Glomerular endothelial cell (primary cell): ENCODE measurements at regions not wholly inside any gene's neighbourhood (a gene's known extent, or its start where the extent isn't known, plus 50 kb on each side); places are given as distances from the start of the nearest gene placed in this dataset.
"Not testable (repeated sequence)": the region's sequence is repeated elsewhere in the genome, so short reads cannot be mapped to it uniquely, and the experiment has no call there.

ENCODE experiments used
- DNase-seq: peaks from one replicate; pipeline ENCODE4 v3.0.0-alpha.2; 2011; ENCODE audit warnings: low read depth, low spot score; ENCODE audit errors: extremely low read depth

DNA sequence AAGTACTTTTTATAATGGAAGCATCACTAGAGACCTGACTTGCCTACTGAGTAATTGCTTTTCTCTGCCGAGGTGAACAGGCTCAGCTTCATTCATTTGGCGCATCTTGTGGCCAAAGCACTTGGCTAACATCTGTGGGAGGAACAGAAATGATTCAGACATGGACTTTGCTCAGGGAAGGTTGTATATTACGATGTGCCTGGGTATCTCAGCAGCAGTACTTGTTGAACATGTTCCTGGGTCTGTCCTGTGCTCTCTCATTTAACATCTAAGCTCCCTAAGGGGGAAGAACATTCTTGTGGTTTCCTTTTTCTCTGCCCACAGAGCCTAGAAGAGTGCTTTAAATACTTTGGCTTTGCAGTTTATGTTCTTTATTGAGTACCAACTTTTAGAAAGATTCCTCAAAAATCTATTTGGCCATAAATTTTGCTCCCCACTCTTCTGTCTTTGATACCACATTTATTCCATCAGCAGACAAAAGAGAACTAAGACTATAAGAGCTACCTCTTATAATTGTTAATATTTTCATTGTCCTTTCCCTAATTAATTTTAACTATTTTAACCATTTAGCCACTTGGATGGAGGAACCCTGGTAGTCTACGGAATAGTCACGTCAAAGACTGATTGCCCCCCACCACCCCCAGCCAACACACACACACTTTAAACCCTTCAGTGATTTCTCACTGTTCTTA is 101.2 kb upstream of the EGLN3 start:
- DNase-seq = no peak

DNA sequence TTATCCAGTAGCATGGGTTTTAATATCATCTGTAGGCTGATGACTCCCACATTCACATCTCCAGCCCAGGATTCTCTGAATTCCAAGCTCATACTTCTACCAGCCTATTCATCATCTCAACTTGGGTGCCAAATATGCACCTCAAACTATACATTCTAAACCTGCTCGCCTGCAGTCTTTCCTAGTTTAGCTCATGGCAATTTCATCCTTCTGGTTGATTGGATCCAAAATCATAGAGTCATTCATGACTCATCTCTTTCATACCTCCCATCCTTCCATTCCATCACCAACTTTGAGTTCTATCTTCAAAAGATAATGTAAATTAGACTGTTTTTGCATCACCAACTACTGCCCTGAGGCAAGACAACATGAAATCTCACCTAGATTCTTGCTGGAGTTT is 99.7 kb upstream of the EGLN3 start:
- no peak for DNase-seq

DNA sequence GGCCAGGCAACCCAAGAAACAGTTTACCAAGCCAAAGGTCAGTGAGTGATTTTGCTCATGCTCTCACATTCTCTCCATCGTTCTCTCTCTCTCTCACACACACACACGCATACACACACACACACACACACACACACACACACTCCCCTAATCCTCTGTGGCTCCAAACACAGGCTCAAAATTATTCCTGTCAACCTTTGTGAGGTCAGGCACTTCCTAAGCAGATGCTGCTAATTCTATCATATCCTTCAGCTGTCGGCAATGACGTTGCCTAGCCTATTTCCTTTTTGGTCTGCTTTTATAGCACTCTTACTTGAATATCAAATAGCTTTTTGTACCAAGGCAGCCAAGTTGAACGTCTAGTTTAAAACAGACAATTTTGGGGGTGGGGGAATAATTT is 98.9 kb upstream of the EGLN3 start:
- no peak for DNase-seq

DNA sequence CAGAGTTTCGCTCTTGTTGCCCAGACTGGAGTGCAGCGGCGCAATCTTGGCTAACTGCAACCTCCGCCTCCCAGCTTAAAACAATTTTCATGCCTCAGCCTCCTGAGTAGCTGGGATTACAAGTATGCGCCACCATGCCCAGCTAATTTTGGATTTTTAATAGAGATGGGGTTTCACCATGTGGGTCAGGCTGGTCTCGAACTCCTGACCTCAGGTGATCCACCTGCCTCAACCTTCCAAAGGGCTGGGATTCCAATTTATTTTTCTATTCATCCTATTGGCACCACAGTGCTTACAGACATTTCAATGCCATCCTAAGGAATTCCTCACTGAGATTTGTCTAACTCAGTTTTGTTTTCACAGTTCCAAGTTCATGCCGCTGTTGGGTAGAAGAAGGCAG is 98.3 kb upstream of the EGLN3 start:
- DNase-seq = not testable (repeated sequence)

DNA sequence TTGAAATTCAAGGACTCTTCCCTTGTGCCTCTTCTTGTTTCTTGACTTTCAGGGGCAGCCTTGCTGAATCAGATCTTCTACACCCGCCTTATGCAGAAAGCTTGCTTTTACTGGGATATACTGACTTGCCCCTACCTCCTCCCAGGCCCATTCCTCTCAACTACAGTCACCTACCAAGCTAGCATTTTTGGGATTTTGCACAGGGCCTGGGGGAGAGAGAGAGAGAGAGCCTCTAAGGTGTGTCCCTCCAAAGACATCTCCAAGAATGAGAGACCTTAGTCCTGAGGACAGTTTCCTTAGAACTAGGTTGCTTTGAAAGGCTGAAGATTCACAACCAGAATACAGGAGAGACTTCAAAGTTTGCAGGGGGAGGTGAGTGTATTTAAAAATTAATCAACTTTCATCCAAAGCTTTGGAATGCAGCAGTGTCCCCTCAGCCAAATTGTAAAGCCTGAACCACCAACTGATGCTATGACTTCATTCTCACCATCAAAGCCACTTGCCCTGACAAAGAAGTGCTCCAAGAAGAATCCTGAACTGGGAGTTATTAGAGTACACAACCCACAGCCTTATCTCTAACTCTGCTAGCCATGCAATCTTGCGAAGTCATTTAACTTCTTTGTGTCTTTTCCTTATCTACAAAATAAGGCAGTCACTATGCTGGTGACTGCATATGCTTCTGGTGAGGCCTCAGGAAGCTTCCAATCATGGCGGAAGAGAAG is 96.1 kb upstream of the EGLN3 start:
- DNase-seq = no peak

DNA sequence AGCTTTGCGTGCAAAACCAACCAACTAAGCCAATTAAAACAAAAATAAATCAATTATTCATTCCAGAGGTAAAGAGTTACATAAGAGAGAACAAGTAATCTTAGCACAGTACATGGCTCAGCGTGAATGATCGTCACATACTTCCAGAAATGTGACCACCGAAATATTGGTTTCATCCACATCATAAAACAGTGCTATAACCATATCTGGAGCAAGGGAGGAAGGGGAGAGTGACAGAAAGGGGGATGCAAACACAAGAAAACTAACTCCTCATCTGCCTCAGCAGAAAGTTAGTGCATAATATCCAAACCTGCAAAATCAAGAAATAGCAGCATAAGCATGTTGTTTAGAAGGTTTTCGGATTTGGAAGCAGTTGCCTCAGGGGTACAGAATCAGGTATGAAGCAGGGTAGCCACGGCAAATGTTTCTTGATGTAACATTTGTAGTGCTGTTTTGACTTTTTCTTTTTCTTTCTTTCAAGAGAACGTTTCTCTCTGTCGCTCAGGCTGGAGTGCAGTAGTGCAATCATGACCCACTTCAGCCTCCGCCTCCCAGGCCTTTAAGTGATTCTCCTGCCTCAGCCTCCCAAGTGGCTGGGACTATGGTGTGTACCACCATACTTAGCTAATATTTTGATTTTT is 93.9 kb upstream of the EGLN3 start:
- DNase-seq = no peak

DNA sequence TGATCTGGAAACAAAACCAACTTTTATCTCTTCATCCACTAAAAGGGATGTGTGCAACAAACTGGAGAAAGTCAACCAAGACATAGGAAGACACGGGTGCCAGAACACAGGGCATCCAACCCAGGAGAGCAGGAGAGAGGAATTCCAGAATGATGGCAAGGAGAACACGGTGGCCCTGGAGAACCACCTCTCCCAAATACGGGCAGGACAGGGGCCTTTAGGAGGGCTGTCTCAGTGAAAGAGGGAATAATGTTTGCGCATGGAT is 93.4 kb upstream of the EGLN3 start:
- DNase-seq = no peak

DNA sequence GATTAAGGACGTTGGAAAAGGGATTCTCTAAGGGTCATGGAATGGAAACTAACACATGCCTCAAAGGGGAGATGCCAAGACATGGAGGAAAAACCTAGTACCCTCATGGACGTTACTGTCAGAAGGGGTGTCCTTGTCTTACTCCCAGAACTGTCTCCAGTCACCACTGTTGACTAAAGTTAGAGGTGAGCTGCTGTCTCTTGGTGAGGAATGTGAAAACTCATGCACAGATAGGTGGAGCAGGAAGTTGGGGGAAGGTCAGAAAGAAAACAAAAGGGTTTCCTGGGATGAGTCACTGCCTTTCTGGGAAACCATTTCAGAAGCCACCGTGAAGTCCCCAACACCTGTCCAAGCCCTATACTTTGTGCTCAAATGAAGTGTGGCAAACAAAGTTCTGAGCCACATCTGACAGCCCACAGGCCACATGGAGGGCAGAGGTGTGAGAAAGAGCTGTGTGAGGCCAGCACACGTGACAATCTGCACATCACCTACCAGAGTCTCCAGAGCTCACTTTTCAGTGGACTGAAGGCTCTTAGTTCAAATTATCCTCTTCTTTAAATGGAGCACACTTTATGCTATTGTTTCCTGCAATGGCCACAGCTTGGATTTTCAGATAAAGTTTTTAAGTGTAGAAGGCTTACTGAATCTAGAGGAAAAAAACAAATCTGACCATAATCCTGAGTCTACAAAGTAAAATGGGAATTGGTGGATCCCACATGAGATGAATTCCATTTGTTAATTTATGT is 92.9 kb upstream of the EGLN3 start:
- no peak for DNase-seq

DNA sequence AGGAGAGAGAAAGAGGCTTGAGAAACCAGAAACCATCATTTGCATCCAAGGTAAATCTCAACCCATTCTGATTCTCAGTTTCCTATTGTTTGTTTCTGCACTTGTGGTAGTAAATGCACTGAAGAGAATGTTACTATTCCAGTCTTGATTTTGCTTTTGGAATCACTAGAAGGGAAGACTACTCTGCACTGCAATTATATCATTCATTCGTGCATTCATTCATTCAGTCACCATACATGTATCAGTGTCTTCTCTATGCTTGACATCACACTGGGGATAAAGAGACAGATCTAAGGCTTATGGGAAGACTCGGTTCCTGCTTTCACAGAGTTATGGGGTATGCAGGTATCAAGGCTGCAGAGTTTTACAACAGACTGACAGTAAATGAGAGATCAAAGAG is 90.3 kb upstream of the EGLN3 start:
- DNase-seq = no peak

DNA sequence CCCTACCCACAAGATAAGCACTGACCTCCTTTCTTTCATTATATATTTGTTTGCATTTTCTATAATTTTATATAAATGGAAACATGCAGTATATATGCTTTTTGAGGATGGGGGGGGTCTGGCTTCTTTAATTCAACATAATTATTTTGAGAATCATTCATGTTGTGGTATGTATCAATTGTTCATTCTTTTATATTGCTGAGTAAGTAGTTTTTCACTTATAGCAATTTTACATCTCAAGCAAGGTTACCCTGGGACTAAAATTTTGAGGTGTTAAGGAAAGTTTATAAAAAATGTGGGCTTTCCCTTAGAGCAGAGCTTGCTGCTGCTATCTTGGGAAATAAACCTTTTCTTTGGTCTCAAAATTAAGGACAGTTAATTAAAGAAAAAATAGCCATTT is 89.9 kb upstream of the EGLN3 start:
- DNase-seq = no peak

DNA sequence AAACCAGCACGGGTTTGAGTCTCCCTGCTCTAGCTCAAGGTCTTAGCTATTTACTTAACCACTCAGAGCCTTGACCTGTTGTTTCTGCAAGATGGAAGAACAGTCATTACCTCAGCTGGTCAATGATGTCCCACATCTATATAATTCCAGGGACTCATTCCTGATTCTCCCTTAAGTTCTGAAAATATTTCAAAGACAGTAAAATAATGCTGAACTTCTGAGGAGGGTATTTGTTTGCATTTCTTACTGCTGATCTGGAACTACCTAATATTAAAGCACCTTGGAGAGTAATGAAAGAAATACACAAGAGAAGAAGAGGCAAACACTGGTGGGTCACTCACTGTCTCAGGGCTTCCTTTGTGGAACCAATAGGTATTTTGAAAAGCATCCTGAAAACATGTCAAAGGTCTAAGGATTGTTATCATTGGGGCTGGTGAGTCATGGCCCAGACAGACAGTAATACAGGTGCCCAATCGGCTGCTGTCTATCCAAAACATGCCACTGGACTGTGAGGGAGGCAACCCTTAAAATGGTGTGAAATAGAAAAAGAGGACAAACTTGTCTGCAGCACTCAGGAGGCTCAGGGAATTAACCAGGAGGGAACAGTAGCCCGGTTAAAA is 88.7 kb upstream of the EGLN3 start:
- DNase-seq = no peak

DNA sequence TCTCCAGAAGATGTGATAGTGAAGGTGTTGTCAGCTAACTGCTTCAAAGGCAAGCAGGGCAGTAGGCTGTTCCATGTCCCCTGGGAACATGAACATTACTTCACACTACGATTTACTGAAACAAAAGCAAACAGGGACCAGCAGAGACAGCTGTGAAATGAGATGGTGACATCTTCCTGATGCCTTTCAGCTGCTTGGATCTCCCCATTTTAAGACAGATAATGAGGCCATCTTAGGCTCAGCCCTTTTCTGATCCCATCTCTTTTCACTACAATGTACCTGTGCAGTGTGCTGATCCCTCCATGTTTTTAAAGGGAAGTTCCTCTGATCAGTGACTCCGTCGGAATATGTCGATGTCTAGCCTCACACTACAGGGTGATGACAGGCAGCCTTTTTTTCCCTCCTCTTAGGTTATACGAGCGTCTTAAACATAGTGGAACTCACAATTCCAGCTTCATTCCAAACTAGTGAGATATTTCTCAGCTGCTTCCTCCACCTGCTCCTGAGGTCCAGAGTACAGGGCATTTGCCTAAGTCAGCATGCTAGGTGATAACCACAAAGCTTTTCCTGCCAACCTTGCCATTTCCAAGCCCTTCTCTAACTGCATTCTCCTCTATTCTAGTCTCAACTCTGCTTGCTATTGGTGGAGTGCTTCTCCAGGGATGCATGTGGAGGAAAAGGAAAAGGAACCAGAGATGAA is 87.6 kb upstream of the EGLN3 start:
- DNase-seq = no peak

DNA sequence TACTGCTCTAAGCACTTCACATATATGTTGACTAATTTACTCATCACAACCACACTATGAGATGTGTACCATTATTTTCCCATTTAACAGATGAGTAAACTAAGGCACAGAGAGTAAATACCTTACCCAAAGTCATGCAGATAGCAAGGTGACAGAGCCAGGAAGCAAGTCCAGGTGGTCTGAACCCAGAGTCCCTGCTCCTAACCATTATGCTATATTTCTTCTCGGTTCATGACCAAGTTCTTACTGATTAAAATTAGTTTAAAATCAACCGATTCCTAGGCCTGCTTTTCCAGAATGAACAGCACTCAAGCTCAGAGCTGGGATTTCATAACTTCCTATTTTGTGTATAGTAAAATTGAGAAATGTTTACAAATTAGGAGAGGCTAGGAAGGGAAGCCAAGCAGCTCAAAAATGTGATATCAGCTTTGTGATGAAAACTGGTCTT is 85.5 kb upstream of the EGLN3 start:
- no peak for DNase-seq

DNA sequence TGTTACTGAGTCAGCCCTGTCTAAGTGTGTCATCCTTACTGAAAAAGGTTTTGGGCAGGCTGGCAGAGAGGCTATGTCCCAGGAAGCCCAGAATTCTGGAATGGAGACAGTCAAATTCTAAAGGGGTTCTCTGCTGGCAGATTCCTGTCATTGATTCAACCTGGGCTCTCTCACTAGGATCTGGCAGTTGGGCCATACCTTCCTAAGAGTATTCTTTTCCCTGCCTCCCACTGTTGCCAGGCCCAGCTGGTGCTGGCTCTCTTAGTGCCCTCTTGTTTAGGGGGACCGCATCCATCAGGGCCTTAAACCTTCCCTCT is 85.0 kb upstream of the EGLN3 start:
- DNase-seq = no peak

DNA sequence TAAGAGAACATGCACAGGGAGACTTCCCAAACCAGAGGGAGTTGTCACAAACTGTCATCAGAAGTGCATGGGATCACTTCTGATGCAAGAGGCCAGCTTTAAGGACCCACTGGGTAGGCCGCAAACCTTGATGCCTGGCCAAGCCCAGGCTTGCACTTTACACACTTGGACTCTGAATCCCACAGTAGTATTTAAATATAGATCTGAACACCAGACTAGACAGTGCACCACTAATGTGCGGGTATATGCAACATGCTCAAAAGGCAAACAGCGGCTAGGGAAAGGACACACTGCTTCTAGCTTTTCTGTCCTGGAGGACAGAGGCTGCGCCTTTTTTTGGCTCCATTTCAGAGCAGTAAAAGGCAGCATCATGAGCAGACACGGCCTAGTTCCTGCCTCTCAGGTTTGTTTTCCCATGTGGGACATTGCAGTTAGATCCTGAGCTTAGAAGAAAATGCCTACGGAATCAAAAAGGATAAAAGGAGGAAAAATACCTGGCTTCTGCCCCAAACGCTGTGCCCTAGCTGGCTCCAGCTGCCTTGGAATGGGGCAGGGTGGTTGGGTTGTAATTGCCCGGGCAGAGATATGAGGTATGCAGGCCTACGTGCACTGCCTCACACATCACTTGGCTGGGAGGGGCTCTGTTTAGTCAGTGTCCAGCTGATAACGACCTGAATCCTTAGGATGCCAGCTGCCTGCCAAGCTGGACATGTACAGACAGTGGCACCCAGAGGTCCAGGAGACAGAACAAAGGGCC is 84.5 kb upstream of the EGLN3 start:
- DNase-seq = no peak

DNA sequence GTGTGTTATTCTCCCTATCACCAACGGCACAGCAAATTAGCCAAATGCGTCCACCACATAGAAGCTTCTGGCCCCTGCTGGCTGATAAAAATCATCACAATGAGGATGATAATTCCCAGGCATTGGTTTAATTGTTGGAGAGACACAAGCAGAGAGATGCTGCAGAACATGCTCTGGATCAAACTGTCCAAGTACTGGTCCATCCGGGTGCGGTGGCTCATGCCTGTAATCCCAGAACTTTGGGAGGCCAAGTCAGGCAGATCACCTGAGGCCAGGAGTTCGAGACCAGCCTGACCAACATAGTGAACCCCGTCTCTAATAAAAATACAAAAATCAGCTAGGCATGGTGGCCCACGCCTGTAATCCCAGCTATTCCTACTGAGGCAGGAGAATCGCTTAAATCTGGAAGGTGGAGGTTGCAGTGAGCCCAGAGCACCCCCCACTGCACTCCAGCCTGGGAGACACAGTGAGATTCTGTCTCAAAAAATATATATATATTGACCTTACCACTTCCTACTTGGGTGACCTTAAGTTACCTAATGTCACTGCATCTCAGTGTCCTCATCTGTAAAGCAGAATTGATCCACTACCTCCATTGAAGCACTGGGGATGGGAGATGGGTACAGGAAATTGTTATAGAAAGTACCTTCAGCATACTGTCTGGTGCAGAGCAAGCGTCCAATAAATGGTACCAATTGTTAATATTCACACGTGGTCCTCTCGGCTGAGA is 83.7 kb upstream of the EGLN3 start:
- no peak for DNase-seq

DNA sequence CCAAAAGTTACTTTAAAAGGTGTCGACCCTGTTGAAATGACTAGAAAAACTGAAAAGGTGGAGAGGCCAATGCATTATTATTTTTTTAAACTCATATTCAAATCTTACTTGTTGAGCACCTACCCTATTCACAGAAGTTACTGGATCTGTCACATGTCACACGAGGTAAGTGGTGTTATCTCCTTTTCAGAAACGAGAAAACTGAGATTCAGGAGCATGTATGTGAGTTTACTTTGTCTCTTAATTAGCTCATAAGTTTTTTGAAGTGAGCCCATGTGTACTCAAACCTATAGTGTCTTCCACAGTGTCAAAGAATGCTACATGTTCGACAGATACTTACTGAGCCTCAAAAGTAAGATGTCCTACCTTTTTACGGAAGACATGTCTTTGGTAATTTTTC is 81.8 kb upstream of the EGLN3 start:
- no peak for DNase-seq

DNA sequence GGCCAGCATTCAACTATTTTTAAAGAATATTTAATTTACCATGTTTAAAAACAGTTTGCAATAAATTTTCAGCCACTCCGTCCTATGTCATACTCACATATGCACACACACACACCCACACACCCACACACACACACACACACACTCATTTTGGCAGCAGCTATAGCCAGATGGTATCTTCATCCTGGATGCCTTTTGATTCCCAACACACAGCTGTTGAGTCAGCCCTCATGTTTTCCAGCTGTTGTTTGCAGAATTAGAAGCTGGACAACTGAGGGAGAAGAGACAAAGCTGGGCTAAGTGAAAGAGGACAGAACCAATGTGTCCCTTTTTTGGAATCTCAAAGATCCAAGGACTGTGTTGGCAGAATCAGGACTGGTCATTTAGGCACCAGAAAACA is 80.0 kb upstream of the EGLN3 start:
- no peak for DNase-seq

DNA sequence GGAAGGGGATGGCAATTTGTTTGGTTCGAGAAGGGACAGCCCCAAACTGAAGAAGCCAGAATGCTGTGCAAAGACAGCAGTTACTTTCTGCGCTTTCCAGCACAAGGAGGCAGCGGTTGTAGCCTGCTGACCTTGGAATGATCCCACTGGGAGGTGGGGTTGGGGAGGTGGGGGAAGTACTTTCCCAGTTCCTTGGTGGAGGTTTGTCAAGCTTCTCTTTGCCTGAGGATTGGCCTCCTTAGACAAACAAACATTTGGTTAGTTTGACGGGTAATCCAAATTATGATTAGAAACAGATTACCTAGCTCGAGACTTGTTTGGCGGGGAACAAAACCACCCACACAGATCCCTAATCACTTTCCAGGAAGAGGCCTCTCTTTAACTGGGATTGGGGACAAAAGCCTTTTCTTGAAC is 79.1 kb upstream of the EGLN3 start:
- DNase-seq = no peak
